ENCODE measurements at regions not wholly inside any gene's neighbourhood (a gene's known extent, or its start where the extent isn't known, plus 50 kb on each side); places are given as distances from the start of the nearest gene placed in this dataset.
"Not testable (repeated sequence)": the region's sequence is repeated elsewhere in the genome, so short reads cannot be mapped to it uniquely, and the experiment has no call there.

DNA sequence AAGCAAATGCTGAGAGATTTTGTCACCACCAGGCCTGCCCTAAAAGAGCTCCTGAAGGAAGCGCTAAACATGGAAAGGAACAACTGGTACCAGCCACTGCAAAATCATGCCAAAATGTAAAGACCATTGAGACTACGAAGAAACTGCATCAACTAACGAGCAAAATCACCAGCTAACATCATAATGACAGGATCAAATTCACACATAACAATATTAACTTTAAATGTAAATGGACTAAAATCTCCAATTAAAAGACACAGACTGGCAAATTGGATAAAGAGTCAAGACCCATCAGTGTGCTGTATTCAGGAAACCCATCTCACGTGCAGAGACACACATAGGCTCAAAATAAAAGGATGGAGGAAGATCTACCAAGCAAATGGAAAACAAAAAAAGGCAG lies 702.7 kb upstream of the INTU start:
- TF ChIP-seq, protein P1, sequence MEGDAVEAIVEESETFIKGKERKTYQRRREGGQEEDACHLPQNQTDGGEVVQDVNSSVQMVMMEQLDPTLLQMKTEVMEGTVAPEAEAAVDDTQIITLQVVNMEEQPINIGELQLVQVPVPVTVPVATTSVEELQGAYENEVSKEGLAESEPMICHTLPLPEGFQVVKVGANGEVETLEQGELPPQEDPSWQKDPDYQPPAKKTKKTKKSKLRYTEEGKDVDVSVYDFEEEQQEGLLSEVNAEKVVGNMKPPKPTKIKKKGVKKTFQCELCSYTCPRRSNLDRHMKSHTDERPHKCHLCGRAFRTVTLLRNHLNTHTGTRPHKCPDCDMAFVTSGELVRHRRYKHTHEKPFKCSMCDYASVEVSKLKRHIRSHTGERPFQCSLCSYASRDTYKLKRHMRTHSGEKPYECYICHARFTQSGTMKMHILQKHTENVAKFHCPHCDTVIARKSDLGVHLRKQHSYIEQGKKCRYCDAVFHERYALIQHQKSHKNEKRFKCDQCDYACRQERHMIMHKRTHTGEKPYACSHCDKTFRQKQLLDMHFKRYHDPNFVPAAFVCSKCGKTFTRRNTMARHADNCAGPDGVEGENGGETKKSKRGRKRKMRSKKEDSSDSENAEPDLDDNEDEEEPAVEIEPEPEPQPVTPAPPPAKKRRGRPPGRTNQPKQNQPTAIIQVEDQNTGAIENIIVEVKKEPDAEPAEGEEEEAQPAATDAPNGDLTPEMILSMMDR (IDR thresholded peaks at IDR 0.05): not testable (repeated sequence)
- TF ChIP-seq POLR2AphosphoS5, POLR2A, EP300 (IDR thresholded peaks at IDR 0.05): not testable (repeated sequence)

Measured in suprapubic skin (tissue), 4 donors.